LNCaP clone FGC (cell line): ENCODE measurements at regions not wholly inside any gene's neighbourhood (a gene's known extent, or its start where the extent isn't known, plus 50 kb on each side); places are given as distances from the start of the nearest gene placed in this dataset.

ENCODE experiments used
- DNase-seq: peaks from one replicate; pipeline ENCODE4 v3.0.0-alpha.2; 2011; ENCODE audit warnings: low read depth
- H3K4me3 ChIP-seq: 2 replicates; pipeline ENCODE4 v1.5.1; 2011; ENCODE audit warnings: mild to moderate bottlenecking, low read depth, low read length, control low read depth
- TF ChIP-seq, protein P1 (sequence below): IDR thresholded peaks from 2 replicates; pipeline ENCODE4 v1.5.1; 2012; ENCODE audit warnings: mild to moderate bottlenecking; ENCODE audit not compliant: control insufficient read depth, insufficient read depth; ENCODE audit errors: extremely low read depth

DNA sequence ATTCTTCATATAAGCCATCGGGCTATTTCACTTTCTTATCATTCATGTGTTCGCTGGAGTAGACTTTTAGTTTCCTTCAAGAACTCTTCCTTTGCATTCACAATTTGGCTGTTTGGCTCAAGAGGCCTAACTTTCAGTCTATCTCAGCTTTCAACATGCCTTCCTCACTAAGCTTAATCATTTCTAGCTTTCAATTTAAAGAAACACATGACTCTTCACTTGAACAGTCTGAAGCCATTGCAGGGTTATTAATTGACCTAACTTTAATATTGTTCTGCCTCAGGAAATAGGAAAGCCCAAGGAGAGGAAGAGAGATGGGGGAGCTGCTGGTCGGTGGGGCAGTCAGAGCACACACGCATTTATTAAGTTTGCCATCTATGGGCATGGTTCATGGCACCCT lies 158.1 kb downstream of the SUCLA2 start:
- no peak overlapping the region for H3K4me3 ChIP-seq
- TF ChIP-seq, protein P1, sequence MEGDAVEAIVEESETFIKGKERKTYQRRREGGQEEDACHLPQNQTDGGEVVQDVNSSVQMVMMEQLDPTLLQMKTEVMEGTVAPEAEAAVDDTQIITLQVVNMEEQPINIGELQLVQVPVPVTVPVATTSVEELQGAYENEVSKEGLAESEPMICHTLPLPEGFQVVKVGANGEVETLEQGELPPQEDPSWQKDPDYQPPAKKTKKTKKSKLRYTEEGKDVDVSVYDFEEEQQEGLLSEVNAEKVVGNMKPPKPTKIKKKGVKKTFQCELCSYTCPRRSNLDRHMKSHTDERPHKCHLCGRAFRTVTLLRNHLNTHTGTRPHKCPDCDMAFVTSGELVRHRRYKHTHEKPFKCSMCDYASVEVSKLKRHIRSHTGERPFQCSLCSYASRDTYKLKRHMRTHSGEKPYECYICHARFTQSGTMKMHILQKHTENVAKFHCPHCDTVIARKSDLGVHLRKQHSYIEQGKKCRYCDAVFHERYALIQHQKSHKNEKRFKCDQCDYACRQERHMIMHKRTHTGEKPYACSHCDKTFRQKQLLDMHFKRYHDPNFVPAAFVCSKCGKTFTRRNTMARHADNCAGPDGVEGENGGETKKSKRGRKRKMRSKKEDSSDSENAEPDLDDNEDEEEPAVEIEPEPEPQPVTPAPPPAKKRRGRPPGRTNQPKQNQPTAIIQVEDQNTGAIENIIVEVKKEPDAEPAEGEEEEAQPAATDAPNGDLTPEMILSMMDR, result no peak
- no peak for DNase-seq

DNA sequence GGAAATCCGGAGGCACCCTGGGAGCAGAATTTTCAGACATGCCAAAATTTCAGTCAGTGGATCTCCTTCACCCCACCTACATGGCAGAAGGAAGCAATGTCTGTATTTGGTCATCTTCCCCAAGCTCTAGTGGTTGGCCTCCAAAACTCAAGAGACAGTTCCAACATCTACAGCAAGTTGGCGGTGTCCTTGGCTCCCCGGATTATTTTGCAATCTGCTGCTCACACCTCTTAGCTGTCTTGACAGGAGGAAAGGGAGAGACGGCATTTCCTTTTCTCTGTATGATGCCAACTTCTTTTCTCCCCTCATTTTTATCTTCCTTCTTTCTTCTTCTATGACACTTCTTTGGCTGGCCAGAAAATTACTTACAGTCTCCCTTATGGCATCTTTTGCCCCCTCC lies 159.9 kb downstream of the SUCLA2 start:
- no peak for DNase-seq
- TF ChIP-seq, protein P1, result no peak

DNA sequence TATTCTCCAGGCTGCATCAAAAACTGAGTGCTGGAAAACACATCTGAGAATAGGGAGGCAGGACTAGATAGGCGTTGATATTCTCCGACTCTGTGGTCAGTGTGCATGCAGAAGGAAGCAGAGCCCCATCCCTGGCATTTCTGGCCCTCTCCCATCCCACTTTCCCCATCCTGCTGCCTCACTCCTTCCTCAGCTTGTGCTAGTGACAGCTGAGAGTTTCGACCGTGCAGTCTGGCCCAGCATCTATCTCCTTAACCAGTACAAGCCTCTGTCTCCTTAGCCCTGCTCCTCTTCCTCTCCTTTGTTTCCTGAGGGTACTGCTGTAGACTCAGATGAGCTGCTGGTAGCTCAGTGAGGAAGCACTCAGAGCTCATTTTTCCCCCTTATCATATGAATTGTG lies 163.2 kb downstream of the SUCLA2 start:
- H3K4me3 ChIP-seq, result no peak overlapping the region
- TF ChIP-seq, protein P1, result no peak
- DNase-seq, result no peak

More for the DNA sequence above, 159.9 kb downstream of the SUCLA2 start:
- no peak overlapping the region for H3K4me3 ChIP-seq

DNA sequence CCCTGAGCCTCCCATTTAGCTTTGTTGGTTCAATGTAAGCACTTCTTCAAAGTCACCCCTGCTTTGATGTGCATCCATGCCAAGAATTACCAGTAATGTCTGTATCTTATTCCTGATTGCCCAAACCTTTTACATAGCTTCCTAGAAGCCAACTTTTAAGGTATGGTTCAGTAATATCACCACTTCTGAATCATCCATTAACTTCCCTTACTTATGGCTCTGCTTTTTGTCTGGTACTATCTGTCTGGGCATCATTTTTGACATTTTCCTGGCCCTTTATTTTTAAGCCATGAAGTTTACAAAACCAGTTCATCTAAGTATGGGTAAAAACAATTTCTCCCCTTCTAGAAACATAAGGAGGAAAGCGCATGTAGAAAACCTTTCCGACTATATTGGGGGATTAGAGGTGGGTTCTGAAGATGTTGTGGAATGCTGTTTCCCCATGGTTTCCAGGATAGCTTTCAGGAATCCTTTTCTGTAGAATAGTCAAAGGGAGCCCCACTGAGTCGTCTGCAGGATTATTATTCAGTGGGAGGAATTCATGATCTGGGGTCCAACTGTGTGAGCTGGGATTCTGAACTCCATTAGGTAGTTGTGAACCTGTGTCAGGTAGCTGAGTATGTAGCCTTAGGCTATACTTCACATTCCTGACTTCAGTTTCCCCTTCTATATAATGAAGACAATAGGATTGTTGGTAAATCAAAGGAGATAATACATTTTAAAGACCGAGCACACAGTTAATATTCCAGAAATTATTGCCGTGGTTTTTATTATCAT lies 163.8 kb downstream of the SUCLA2 start:
- H3K4me3 ChIP-seq, result no peak overlapping the region
- DNase-seq, result no peak
- TF ChIP-seq, protein P1, result no peak

DNA sequence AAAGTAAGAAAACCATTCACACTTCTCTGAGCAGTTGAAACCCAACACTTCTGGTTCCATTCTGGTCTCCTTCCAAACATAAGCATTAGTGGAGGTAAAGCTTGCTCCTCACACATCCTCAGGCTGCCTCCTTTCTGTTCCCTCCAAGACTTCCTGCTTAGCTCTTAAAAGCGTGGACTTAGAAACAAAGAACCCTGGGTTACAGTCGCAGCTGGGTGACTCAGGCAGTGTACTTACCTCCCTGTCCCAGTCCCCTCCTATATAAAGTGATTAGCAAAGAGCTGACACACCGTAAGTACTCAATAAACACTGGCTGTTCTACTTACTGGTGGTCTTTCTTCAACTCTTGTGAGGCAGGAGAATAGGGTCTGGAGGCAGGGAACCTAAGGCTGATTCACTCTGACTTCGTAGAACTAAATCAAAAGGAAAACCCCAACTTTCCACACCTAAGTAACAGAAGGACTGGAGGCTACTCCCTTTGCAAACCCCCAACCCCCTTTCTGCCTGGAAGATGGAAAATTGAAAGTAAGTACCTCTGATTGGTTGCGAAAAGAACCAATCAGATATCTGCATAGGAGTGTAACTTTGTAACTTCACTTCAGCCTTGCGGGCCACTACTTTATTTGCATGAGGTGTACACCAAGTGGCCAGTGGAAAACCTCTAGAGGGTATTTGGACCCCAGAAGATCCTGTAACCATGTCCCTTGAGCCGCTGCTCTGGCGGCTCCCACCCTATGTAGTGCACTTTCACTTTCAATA lies 165.4 kb downstream of the SUCLA2 start:
- no peak overlapping the region for H3K4me3 ChIP-seq
- TF ChIP-seq, protein P1, result no peak
- no peak for DNase-seq

DNA sequence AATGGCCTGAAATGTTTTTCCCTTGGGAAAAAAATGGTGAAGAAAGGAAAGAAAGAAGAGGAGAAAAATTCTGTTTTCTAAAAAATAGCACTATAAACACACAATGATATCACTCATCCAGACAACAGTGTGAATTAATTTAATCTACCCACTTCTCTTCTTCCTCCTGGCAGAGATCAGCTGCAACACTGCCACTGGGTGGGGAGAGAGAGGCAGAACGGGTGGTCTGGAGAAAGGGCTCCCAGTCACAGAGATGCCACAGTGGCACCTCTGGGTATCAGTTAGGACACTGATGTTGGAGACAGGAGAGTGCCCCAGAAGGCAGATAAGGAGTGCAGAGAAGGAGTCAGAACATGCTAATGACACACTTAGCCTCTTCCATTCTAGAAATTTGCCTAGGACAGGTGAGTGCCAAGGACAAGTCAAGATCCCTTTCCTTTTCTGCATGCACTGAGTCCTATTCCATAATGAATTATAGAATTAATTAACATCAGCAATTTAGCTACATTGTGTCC lies 168.6 kb downstream of the SUCLA2 start:
- TF ChIP-seq, protein P1, result no peak
- H3K4me3 ChIP-seq, result no peak overlapping the region
- no peak for DNase-seq
